ENCODE measurements at regions not wholly inside any gene's neighbourhood (a gene's known extent, or its start where the extent isn't known, plus 50 kb on each side); places are given as distances from the start of the nearest gene placed in this dataset.

DNA sequence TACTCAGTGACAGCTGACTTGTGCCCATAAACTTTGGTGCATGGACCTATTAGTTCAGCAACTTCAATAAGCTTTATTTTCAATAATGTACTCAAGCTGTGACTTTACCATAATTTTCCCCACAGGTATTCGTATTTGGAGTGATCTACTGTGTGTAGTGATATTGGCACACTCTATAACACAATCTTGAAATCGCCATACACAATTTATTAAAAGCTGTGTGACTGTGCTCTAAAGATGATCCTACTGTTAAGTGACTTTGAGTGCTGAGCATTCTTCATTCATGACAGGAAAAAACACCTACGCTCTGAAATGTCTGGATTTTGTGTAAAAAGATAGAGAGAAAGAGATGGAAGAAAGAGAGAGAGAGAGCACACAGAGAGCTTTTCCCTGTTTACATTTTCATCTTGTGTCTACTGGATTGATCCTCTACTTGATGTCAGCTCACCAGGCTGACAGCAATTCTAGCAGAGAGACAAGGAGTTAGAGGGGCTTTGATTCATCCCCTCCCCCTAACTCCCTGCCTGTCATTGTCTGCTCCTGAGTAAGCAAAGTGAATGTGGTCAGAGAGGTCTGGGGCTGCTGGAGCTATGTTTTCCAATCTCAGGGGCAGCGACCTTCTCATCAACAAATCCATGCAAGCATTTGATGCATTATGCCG lies 538.7 kb upstream of the POU3F2 start:
- no peaks in the 10 kb centered on the region for H3K9me3 ChIP-seq (ENCODE audit: control insufficient read depth, insufficient read depth, low read length)
- H3K4me1 ChIP-seq (ENCODE audit: control insufficient read depth, insufficient read depth, low read length): peaks cover 18% of the 10 kb centered on the region
- no peak overlapping the region for H3K9ac ChIP-seq (ENCODE audit: low read depth, low read length)
- H3K36me3 ChIP-seq (ENCODE audit: control insufficient read depth, insufficient read depth, low read length): no peaks in the 10 kb centered on the region
- no peaks in the 10 kb centered on the region for H3K27me3 ChIP-seq (ENCODE audit: control insufficient read depth, insufficient read depth, low read length)
- no peak overlapping the region for H3K4me3 ChIP-seq (ENCODE audit: low read depth, low read length)

DNA sequence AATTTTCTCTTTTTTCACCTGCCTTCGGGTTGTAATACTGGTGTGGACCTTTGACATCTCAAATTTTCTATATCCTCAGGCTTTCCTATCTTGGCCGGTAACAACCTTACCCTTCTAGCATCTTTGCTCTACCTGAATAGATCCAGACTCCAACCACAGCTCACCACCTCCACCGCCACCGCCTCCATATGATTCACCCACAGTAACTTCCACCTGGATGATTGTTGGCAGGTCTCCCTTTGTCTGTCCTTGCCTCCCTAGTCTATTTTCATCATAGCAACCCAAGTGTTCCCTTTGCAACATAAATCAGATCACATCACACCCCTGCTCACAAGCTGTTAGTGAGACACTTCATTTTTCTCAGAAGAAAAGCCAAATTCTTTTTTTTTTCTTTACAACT lies 525.8 kb upstream of the POU3F2 start:
- Histone ChIP-seq H3K4me1 (ENCODE audit: control insufficient read depth, insufficient read depth, low read length) (peaks cover 6% of the 10 kb centered on the region), H3K9ac (ENCODE audit: low read depth, low read length) (no peak overlapping the region), H3K36me3 (ENCODE audit: control insufficient read depth, insufficient read depth, low read length) (no peaks in the 10 kb centered on the region), H3K9me3 (ENCODE audit: control insufficient read depth, insufficient read depth, low read length) (no peaks in the 10 kb centered on the region), H3K27me3 (ENCODE audit: control insufficient read depth, insufficient read depth, low read length) (no peaks in the 10 kb centered on the region), H3K4me3 (ENCODE audit: low read depth, low read length) (no peak overlapping the region)

DNA sequence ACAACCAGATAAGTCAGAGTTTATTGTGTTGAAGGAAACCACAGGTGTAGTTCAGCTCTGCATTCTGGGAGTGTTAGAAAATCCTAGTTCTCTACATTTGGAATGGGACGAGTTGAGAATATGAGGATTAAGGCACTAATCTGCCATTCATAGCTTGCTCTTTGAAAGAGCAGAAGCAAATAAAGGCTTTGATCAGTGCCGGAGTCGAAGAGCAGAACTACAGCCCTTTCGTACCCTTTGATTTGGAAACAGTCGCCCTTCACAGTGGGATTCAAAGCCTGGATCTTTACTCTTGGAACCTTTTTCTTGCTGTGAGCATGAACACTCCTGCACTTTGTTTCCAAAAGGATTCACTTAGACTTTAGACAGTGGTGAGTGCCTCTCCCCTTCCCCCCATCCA lies 523.9 kb upstream of the POU3F2 start:
- Histone ChIP-seq H3K9me3 (ENCODE audit: control insufficient read depth, insufficient read depth, low read length) (no peaks in the 10 kb centered on the region), H3K4me1 (ENCODE audit: control insufficient read depth, insufficient read depth, low read length) (peaks cover 6% of the 10 kb centered on the region), H3K4me3 (ENCODE audit: low read depth, low read length) (no peak overlapping the region), H3K9ac (ENCODE audit: low read depth, low read length) (no peak overlapping the region), H3K27me3 (ENCODE audit: control insufficient read depth, insufficient read depth, low read length) (no peaks in the 10 kb centered on the region), H3K36me3 (ENCODE audit: control insufficient read depth, insufficient read depth, low read length) (no peaks in the 10 kb centered on the region)

DNA sequence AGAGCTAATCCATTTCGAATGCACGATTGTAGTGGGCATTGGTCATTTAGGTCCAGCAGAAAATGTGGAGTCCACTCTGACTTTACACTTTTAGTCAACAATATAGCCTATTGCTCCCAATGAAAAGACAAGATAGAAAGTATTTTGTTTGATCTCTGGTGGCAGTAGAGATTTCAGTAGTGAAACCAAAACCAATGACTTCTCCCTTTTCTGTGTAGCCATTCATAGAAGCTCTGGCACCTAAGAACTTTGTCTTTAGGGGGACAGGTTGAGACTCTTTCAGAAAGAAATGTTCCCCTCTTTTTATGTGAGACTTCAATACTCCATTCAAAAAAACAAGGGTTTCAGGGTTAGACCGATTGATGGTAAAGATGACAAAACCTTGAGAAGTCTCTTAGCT lies 510.8 kb upstream of the POU3F2 start:
- Histone ChIP-seq H3K4me3 (ENCODE audit: low read depth, low read length) (no peak overlapping the region), H3K4me1 (ENCODE audit: control insufficient read depth, insufficient read depth, low read length) (no peaks in the 10 kb centered on the region)

DNA sequence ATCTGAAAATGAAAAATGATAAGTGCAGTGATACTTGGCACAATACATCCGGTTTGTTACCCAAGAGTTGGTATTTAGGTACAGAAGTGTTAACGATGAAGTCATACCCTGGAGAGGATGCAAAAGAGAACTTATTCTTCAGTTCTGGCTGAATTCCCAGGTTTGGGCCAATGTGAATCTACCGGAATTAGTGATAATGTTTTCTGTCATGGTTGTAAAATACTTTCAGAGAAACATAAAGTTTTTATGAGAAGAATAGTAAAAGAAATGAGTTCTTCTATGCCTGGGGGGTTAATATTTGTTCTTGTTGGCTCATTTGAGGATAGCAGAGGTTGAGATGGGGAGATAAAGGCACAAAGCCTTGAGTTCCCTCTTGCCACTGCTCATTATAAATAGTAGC lies 509.9 kb upstream of the POU3F2 start:
- no peaks in the 10 kb centered on the region for H3K9me3 ChIP-seq (ENCODE audit: control insufficient read depth, insufficient read depth, low read length)
- H3K36me3 ChIP-seq (ENCODE audit: control insufficient read depth, insufficient read depth, low read length): no peaks in the 10 kb centered on the region
- H3K4me1 ChIP-seq (ENCODE audit: control insufficient read depth, insufficient read depth, low read length): no peaks in the 10 kb centered on the region
- H3K9ac ChIP-seq (ENCODE audit: low read depth, low read length): no peak overlapping the region
- H3K27me3 ChIP-seq (ENCODE audit: control insufficient read depth, insufficient read depth, low read length): no peaks in the 10 kb centered on the region
- H3K4me3 ChIP-seq (ENCODE audit: low read depth, low read length): no peak overlapping the region

More for the DNA sequence above, 510.8 kb upstream of the POU3F2 start:
- H3K9ac ChIP-seq (ENCODE audit: low read depth, low read length): no peak overlapping the region
- H3K27me3 ChIP-seq (ENCODE audit: control insufficient read depth, insufficient read depth, low read length): no peaks in the 10 kb centered on the region
- H3K9me3 ChIP-seq (ENCODE audit: control insufficient read depth, insufficient read depth, low read length): no peaks in the 10 kb centered on the region
- no peaks in the 10 kb centered on the region for H3K36me3 ChIP-seq (ENCODE audit: control insufficient read depth, insufficient read depth, low read length)

DNA sequence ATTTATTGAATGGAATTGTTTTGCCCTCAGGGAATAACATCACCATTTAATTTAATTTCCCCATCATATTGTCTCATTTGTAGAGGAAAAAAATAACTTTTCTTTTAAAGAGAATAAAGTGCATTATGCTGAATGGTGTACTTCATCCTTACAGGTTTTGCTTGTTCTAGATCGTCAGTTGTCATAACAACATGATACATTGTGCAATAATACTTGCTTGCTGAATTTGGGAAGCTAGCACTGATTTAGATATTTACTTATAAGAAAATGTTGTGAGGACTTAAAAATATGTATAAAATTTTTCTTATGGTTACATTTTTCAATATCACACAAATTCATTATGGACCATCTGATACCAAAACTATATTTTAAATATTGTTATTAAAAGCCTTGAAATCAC lies 509.0 kb upstream of the POU3F2 start:
- Histone ChIP-seq H3K4me1 (ENCODE audit: control insufficient read depth, insufficient read depth, low read length) (no peaks in the 10 kb centered on the region), H3K27me3 (ENCODE audit: control insufficient read depth, insufficient read depth, low read length) (no peaks in the 10 kb centered on the region)

DNA sequence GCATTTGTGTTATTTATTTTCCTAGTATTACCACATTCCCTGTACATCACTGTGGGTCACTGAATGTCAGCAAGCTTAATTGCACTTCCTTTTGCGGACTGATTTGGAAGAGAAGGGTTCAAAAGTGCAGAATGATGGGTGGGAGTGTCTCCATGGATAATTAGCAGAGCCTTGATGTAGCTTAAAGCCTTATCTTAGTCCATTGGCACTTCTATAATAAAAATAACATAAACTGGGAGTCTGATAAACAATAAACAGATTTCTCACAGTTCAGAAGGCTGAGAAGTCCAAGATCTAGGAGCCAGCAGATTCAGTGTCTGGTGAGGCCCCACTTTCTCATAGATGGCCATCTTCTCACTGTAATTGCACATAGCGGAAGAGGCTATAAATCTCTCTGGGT lies 501.1 kb upstream of the POU3F2 start:
- H3K4me1 ChIP-seq (ENCODE audit: control insufficient read depth, insufficient read depth, low read length): no peaks in the 10 kb centered on the region
- H3K36me3 ChIP-seq (ENCODE audit: control insufficient read depth, insufficient read depth, low read length): no peaks in the 10 kb centered on the region
- H3K9me3 ChIP-seq (ENCODE audit: control insufficient read depth, insufficient read depth, low read length): no peaks in the 10 kb centered on the region
- no peak overlapping the region for H3K9ac ChIP-seq (ENCODE audit: low read depth, low read length)
- H3K27me3 ChIP-seq (ENCODE audit: control insufficient read depth, insufficient read depth, low read length): no peaks in the 10 kb centered on the region
- no peak overlapping the region for H3K4me3 ChIP-seq (ENCODE audit: low read depth, low read length)

More for the DNA sequence above, 509.0 kb upstream of the POU3F2 start:
- no peak overlapping the region for H3K4me3 ChIP-seq (ENCODE audit: low read depth, low read length)
- H3K9ac ChIP-seq (ENCODE audit: low read depth, low read length): no peak overlapping the region
- H3K36me3 ChIP-seq (ENCODE audit: control insufficient read depth, insufficient read depth, low read length): no peaks in the 10 kb centered on the region
- H3K9me3 ChIP-seq (ENCODE audit: control insufficient read depth, insufficient read depth, low read length): no peaks in the 10 kb centered on the region

DNA sequence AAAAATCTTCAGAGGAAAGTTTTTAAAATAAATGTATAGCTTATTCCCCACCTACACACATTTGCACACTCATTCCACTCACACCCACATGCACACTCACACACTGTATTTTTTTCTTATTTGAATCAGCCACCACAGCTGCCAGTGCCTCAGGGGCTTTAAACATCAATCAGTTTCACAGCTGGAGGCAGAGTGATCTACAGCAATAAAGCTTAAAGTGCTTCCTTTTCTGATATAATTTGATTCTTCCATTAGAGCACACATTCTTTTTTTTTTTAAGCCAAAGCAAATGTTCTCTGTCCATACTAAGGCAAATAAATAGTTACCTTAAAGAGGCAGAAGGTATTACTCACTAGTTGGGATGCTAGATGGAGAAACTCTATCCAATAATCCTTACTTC lies 498.8 kb upstream of the POU3F2 start:
- Histone ChIP-seq H3K9ac (ENCODE audit: low read depth, low read length) (no peak overlapping the region), H3K4me3 (ENCODE audit: low read depth, low read length) (no peak overlapping the region), H3K9me3 (ENCODE audit: control insufficient read depth, insufficient read depth, low read length) (no peaks in the 10 kb centered on the region), H3K4me1 (ENCODE audit: control insufficient read depth, insufficient read depth, low read length) (no peaks in the 10 kb centered on the region), H3K27me3 (ENCODE audit: control insufficient read depth, insufficient read depth, low read length) (no peaks in the 10 kb centered on the region), H3K36me3 (ENCODE audit: control insufficient read depth, insufficient read depth, low read length) (no peaks in the 10 kb centered on the region)

DNA sequence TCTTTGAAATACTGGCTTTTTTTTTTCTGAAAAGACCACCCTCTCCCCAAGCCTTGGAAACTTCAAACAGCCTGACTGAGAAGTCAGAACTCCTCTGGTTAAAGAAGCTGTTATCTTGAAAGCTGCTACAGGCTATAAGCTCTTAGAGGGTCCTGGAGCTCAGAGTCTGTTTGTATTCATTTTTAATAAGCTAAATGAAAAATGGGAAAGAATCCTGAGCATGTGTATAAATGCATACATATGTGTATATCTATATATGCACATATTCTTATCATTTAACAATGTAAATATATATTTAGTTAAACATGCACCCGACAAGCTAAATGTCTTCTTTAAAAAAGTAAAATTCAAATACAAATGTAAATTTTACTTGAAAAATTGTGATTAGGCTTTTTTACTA lies 494.9 kb upstream of the POU3F2 start:
- Histone ChIP-seq H3K9me3 (ENCODE audit: control insufficient read depth, insufficient read depth, low read length) (no peaks in the 10 kb centered on the region), H3K4me1 (ENCODE audit: control insufficient read depth, insufficient read depth, low read length) (no peaks in the 10 kb centered on the region), H3K36me3 (ENCODE audit: control insufficient read depth, insufficient read depth, low read length) (no peaks in the 10 kb centered on the region), H3K9ac (ENCODE audit: low read depth, low read length) (no peak overlapping the region), H3K4me3 (ENCODE audit: low read depth, low read length) (no peak overlapping the region), H3K27me3 (ENCODE audit: control insufficient read depth, insufficient read depth, low read length) (no peaks in the 10 kb centered on the region)

DNA sequence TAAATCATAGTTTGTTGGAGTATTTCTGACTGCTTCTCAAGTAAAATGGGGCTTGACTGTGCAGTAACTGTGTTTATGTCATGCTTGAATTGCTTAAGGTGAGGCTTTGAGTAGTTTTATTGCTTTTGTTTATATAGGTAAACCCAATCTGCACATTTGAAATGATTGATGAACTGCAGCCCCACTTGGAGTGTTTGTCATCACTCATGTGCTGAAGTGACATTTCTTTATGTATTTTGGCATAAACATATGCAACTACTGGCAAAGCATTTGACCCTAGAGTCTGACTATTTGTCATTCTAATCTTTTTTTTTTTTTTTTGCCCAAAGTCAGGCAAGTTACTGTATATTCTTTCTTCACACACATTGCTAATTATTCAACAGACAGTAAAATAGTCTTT lies 491.4 kb upstream of the POU3F2 start:
- no peaks in the 10 kb centered on the region for H3K27me3 ChIP-seq (ENCODE audit: control insufficient read depth, insufficient read depth, low read length)
- H3K4me1 ChIP-seq (ENCODE audit: control insufficient read depth, insufficient read depth, low read length): no peaks in the 10 kb centered on the region
- no peak overlapping the region for H3K4me3 ChIP-seq (ENCODE audit: low read depth, low read length)
- no peaks in the 10 kb centered on the region for H3K9me3 ChIP-seq (ENCODE audit: control insufficient read depth, insufficient read depth, low read length)
- H3K36me3 ChIP-seq (ENCODE audit: control insufficient read depth, insufficient read depth, low read length): no peaks in the 10 kb centered on the region
- no peak overlapping the region for H3K9ac ChIP-seq (ENCODE audit: low read depth, low read length)

DNA sequence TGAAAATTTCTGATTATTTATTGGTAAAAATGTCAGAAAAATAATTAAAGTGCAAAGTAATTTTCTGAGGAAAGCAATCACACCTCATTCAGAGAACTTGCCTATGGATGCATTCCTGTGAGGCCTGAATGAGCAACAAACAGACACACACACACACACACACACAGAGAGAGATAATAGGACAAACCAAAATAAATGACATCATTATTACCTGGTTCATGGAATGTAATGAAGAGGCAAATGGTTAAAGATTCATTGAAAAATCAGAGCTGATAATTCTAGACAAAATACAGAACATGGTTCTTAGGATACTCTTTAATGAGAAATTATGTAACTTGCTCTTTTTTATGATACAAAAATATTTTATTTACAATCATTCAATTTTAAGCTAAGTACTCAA lies 490.6 kb upstream of the POU3F2 start:
- no peaks in the 10 kb centered on the region for H3K36me3 ChIP-seq (ENCODE audit: control insufficient read depth, insufficient read depth, low read length)

DNA sequence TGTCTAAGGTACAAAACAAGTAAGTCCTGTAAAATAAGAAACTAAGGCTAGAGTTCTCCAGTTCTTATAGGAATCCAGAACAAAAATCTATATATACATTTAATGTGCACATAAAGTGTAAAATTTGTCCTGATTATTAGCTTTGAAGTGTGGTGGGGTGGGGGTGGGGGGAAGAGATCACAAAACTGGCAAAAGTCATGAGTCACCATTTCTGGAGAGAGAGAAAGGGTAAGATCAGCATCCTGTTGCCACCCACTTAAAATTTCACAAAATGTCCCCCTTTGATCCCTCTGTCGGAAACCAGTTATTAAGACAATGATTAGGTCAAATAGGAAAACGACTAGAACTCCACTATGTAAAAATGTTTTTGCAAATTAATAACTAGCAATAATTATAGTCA lies 482.0 kb upstream of the POU3F2 start:
- no peaks in the 10 kb centered on the region for H3K27me3 ChIP-seq (ENCODE audit: control insufficient read depth, insufficient read depth, low read length)
- no peaks in the 10 kb centered on the region for H3K4me1 ChIP-seq (ENCODE audit: control insufficient read depth, insufficient read depth, low read length)
- H3K36me3 ChIP-seq (ENCODE audit: control insufficient read depth, insufficient read depth, low read length): no peaks in the 10 kb centered on the region
- H3K9ac ChIP-seq (ENCODE audit: low read depth, low read length): no peak overlapping the region
- H3K9me3 ChIP-seq (ENCODE audit: control insufficient read depth, insufficient read depth, low read length): no peaks in the 10 kb centered on the region
- H3K4me3 ChIP-seq (ENCODE audit: low read depth, low read length): no peak overlapping the region

More for the DNA sequence above, 490.6 kb upstream of the POU3F2 start:
- H3K4me3 ChIP-seq (ENCODE audit: low read depth, low read length): no peak overlapping the region
- H3K9ac ChIP-seq (ENCODE audit: low read depth, low read length): no peak overlapping the region
- H3K9me3 ChIP-seq (ENCODE audit: control insufficient read depth, insufficient read depth, low read length): no peaks in the 10 kb centered on the region
- no peaks in the 10 kb centered on the region for H3K4me1 ChIP-seq (ENCODE audit: control insufficient read depth, insufficient read depth, low read length)
- H3K27me3 ChIP-seq (ENCODE audit: control insufficient read depth, insufficient read depth, low read length): no peaks in the 10 kb centered on the region
